ENCODE measurements at regions not wholly inside any gene's neighbourhood (a gene's known extent, or its start where the extent isn't known, plus 50 kb on each side); places are given as distances from the start of the nearest gene placed in this dataset.

DNA sequence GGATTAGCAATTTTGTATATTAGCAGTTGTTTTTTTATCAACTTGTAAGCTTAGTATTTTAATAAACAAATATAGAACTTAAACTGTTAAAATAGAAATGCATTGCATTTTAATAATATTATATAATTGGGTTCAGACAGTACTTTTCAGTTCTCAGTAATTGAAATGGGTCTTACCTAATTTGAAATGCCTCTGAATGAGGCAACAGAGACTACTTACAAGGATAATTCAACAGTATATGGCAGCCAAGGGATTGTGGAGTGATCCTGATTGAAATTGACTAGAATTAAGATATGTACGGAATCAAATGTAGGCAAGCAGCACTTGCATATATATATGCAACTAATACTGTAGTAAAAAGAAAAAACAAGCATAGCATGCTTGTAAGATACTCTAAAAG lies 1503.9 kb upstream of the MIR17HG start:
- Histone ChIP-seq H3K9me3 (ENCODE audit: insufficient read depth, low read depth, low read length) (no peaks in the 10 kb centered on the region), H4K8ac (ENCODE audit: low read depth, low read length) (no peak overlapping the region), H4K91ac (ENCODE audit: low read depth, low read length) (no peak overlapping the region), H3K79me1 (ENCODE audit: low read length) (no peaks in the 10 kb centered on the region), H4K12ac (ENCODE audit: low read depth, low read length) (no peak overlapping the region), H2AFZ (ENCODE audit: insufficient read depth, low read length, poor library complexity) (no peak overlapping the region), H3K9ac (ENCODE audit: low read length) (no peak overlapping the region), H3K27ac (ENCODE audit: low read depth, low read length) (no peak overlapping the region), H3K18ac (ENCODE audit: low read length) (no peak overlapping the region), H2BK120ac (ENCODE audit: insufficient read depth, low read length, poor library complexity) (no peak overlapping the region), H3K14ac (ENCODE audit: low read length) (no peak overlapping the region), H2AK5ac (ENCODE audit: low read length) (no peak overlapping the region), H2BK5ac (ENCODE audit: low read depth, low read length, poor library complexity) (no peak overlapping the region), H3K4me2 (ENCODE audit: low read length) (no peak overlapping the region), H3K4ac (ENCODE audit: low read depth, low read length) (no peak overlapping the region), H2BK12ac (ENCODE audit: low read length) (no peak overlapping the region), H3K27me3 (ENCODE audit: insufficient read depth, low read length) (no peaks in the 10 kb centered on the region), H3K36me3 (ENCODE audit: control insufficient read depth in 1 of 2, insufficient read depth in 2 of 2, low read length in 2 of 2) (no peaks in the 10 kb centered on the region), H3K4me3 (ENCODE audit: low read depth, low read length) (no peak overlapping the region), H3K79me2 (ENCODE audit: control insufficient read depth, insufficient read depth, low read length, poor library complexity) (no peaks in the 10 kb centered on the region), H3K4me1 (ENCODE audit: control insufficient read depth in 1 of 2, insufficient read depth in 2 of 2, low read length in 2 of 2) (no peaks in the 10 kb centered on the region), H3K23ac (ENCODE audit: low read length) (no peak overlapping the region)
- WGBS (ENCODE audit: extremely low coverage, insufficient coverage, insufficient read length) = no CpG with 5 or more reads among the region's 1 CpG
- DNase-seq = no peak

DNA sequence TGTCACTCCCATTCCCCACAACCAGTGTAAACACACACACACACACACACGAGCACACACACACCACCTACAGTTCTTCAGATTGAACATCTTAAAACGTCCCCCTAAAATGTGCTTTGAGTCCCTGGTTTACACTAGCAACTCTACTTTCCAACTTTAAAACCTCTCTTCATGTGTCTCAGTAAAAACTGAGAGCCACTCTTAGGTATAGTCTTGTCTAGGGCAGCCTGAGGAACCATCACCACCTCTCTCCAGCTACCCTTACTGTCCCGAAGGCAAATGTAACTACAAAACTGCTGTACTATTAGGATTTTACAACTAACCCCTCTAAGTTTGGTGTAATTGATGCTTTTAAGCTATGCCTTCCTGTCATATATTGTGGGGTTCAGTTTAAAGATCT lies 1501.6 kb upstream of the MIR17HG start:
- Histone ChIP-seq H3K18ac (ENCODE audit: low read length) (no peak overlapping the region), H4K12ac (ENCODE audit: low read depth, low read length) (no peak overlapping the region), H3K27ac (ENCODE audit: low read depth, low read length) (no peak overlapping the region), H3K4me2 (ENCODE audit: low read length) (no peak overlapping the region), H3K36me3 (ENCODE audit: control insufficient read depth in 1 of 2, insufficient read depth in 2 of 2, low read length in 2 of 2) (no peaks in the 10 kb centered on the region), H2AFZ (ENCODE audit: insufficient read depth, low read length, poor library complexity) (no peak overlapping the region), H3K23ac (ENCODE audit: low read length) (no peak overlapping the region), H3K4me1 (ENCODE audit: control insufficient read depth in 1 of 2, insufficient read depth in 2 of 2, low read length in 2 of 2) (no peaks in the 10 kb centered on the region), H3K27me3 (ENCODE audit: insufficient read depth, low read length) (no peaks in the 10 kb centered on the region), H3K4me3 (ENCODE audit: low read depth, low read length) (no peak overlapping the region), H3K79me1 (ENCODE audit: low read length) (no peaks in the 10 kb centered on the region), H2AK5ac (ENCODE audit: low read length) (no peak overlapping the region), H3K14ac (ENCODE audit: low read length) (no peak overlapping the region), H3K4ac (ENCODE audit: low read depth, low read length) (no peak overlapping the region), H4K8ac (ENCODE audit: low read depth, low read length) (no peak overlapping the region), H2BK120ac (ENCODE audit: insufficient read depth, low read length, poor library complexity) (no peak overlapping the region), H3K9ac (ENCODE audit: low read length) (no peak overlapping the region), H2BK12ac (ENCODE audit: low read length) (no peak overlapping the region), H4K91ac (ENCODE audit: low read depth, low read length) (no peak overlapping the region), H2BK5ac (ENCODE audit: low read depth, low read length, poor library complexity) (no peak overlapping the region), H3K79me2 (ENCODE audit: control insufficient read depth, insufficient read depth, low read length, poor library complexity) (no peaks in the 10 kb centered on the region), H3K9me3 (ENCODE audit: insufficient read depth, low read depth, low read length) (no peaks in the 10 kb centered on the region)
- WGBS (ENCODE audit: extremely low coverage, insufficient coverage, insufficient read length) = no CpG with 5 or more reads among the region's 3 CpGs
- DNase-seq = no peak

DNA sequence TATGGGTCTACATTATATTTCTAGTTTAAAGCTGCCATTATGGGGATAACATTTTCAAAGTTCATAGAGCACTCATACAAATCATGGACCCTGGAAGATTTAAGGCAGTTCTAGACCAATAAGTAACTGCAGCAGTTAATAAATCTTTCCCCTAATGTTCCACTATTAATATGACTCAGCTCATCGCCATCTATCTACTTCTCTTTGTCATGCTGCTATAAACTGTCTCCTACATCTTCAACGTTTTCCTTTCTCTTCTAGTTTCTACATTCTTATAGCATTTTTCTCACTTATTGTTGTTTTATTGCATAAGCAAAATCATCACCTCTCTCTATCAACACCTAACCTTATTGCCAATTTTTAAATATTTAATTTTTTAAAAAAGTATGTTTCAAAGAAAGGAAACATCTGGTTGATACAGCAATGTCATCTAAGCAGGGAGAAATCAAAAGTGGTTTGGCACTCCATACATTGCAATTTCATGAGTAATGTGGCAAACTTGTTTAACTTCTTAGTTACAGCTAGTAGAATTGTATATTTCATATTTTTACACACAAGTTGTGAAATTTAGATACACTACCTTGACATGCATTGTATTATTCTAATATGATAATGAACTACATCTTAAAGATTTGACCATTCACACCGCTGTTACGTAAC lies 1500.4 kb upstream of the MIR17HG start:
- no CpG with 5 or more reads among the region's 4 CpGs for WGBS (ENCODE audit: extremely low coverage, insufficient coverage, insufficient read length)
- Histone ChIP-seq H2AFZ (ENCODE audit: insufficient read depth, low read length, poor library complexity) (no peak overlapping the region), H2BK5ac (ENCODE audit: low read depth, low read length, poor library complexity) (no peak overlapping the region), H3K9ac (ENCODE audit: low read length) (no peak overlapping the region), H3K9me3 (ENCODE audit: insufficient read depth, low read depth, low read length) (no peaks in the 10 kb centered on the region), H3K4me3 (ENCODE audit: low read depth, low read length) (no peak overlapping the region), H3K4me2 (ENCODE audit: low read length) (no peak overlapping the region), H3K14ac (ENCODE audit: low read length) (no peak overlapping the region), H2BK12ac (ENCODE audit: low read length) (no peak overlapping the region), H3K79me2 (ENCODE audit: control insufficient read depth, insufficient read depth, low read length, poor library complexity) (no peaks in the 10 kb centered on the region), H2AK5ac (ENCODE audit: low read length) (no peak overlapping the region), H3K18ac (ENCODE audit: low read length) (no peak overlapping the region), H2BK120ac (ENCODE audit: insufficient read depth, low read length, poor library complexity) (no peak overlapping the region), H3K23ac (ENCODE audit: low read length) (no peak overlapping the region), H3K27ac (ENCODE audit: low read depth, low read length) (no peak overlapping the region), H3K4ac (ENCODE audit: low read depth, low read length) (no peak overlapping the region), H3K79me1 (ENCODE audit: low read length) (no peaks in the 10 kb centered on the region), H3K27me3 (ENCODE audit: insufficient read depth, low read length) (no peaks in the 10 kb centered on the region), H3K36me3 (ENCODE audit: control insufficient read depth in 1 of 2, insufficient read depth in 2 of 2, low read length in 2 of 2) (no peaks in the 10 kb centered on the region), H4K8ac (ENCODE audit: low read depth, low read length) (no peak overlapping the region), H3K4me1 (ENCODE audit: control insufficient read depth in 1 of 2, insufficient read depth in 2 of 2, low read length in 2 of 2) (no peaks in the 10 kb centered on the region), H4K12ac (ENCODE audit: low read depth, low read length) (no peak overlapping the region), H4K91ac (ENCODE audit: low read depth, low read length) (no peak overlapping the region)
- DNase-seq = no peak

DNA sequence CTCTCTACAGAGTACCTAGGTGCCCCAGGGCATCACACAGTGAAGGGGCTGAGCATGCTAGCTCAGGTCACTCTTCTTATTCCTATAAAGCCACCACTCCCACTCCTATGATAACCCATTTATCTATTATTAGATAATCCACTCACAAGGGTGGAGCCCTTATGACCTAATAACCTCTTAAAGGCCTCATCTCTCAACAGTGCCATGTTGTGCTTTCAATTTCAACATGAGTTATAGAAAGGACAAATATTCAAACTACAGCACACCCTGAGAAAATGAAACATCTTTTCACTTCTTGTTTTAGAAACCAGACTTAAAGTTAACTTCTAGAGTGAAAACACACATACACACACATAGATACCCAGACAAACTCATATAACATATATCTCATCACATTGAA lies 1494.9 kb upstream of the MIR17HG start:
- no peak overlapping the region for H4K8ac ChIP-seq (ENCODE audit: low read depth, low read length)
- no peak overlapping the region for H4K12ac ChIP-seq (ENCODE audit: low read depth, low read length)
- H3K4ac ChIP-seq (ENCODE audit: low read depth, low read length) = no peak overlapping the region
- H3K4me3 ChIP-seq (ENCODE audit: low read depth, low read length) = no peak overlapping the region
- no peak overlapping the region for H3K27ac ChIP-seq (ENCODE audit: low read depth, low read length)
- no peak overlapping the region for H3K9ac ChIP-seq (ENCODE audit: low read length)
- H3K18ac ChIP-seq (ENCODE audit: low read length) = no peak overlapping the region
- no peak overlapping the region for H2AFZ ChIP-seq (ENCODE audit: insufficient read depth, low read length, poor library complexity)
- no peaks in the 10 kb centered on the region for H3K9me3 ChIP-seq (ENCODE audit: insufficient read depth, low read depth, low read length)
- no peak overlapping the region for H2BK5ac ChIP-seq (ENCODE audit: low read depth, low read length, poor library complexity)
- H4K91ac ChIP-seq (ENCODE audit: low read depth, low read length) = no peak overlapping the region
- no peak overlapping the region for H2BK120ac ChIP-seq (ENCODE audit: insufficient read depth, low read length, poor library complexity)
- no peaks in the 10 kb centered on the region for H3K4me1 ChIP-seq (ENCODE audit: control insufficient read depth in 1 of 2, insufficient read depth in 2 of 2, low read length in 2 of 2)
- no peaks in the 10 kb centered on the region for H3K27me3 ChIP-seq (ENCODE audit: insufficient read depth, low read length)
- DNase-seq = no peak
- H3K14ac ChIP-seq (ENCODE audit: low read length) = no peak overlapping the region
- H3K79me1 ChIP-seq (ENCODE audit: low read length) = no peaks in the 10 kb centered on the region
- H2BK12ac ChIP-seq (ENCODE audit: low read length) = no peak overlapping the region
- H3K79me2 ChIP-seq (ENCODE audit: control insufficient read depth, insufficient read depth, low read length, poor library complexity) = no peaks in the 10 kb centered on the region
- H3K4me2 ChIP-seq (ENCODE audit: low read length) = no peak overlapping the region
- no peak overlapping the region for H2AK5ac ChIP-seq (ENCODE audit: low read length)
- H3K36me3 ChIP-seq (ENCODE audit: control insufficient read depth in 1 of 2, insufficient read depth in 2 of 2, low read length in 2 of 2) = no peaks in the 10 kb centered on the region
- H3K23ac ChIP-seq (ENCODE audit: low read length) = no peak overlapping the region

All from trophoblast cell (in vitro differentiated cells and primary cell).